HG02798 (cell line): ENCODE measurements at regions not wholly inside any gene's neighbourhood (a gene's known extent, or its start where the extent isn't known, plus 50 kb on each side); places are given as distances from the start of the nearest gene placed in this dataset.

Experiments used
- ATAC-seq: cut with Tn5 transposase; IDR thresholded peaks from one replicate; pipeline ENCODE4 v1.9.1; 2021; ENCODE audit warnings: mild to moderate bottlenecking; ENCODE audit not compliant: unreplicated experiment, poor library complexity

DNA sequence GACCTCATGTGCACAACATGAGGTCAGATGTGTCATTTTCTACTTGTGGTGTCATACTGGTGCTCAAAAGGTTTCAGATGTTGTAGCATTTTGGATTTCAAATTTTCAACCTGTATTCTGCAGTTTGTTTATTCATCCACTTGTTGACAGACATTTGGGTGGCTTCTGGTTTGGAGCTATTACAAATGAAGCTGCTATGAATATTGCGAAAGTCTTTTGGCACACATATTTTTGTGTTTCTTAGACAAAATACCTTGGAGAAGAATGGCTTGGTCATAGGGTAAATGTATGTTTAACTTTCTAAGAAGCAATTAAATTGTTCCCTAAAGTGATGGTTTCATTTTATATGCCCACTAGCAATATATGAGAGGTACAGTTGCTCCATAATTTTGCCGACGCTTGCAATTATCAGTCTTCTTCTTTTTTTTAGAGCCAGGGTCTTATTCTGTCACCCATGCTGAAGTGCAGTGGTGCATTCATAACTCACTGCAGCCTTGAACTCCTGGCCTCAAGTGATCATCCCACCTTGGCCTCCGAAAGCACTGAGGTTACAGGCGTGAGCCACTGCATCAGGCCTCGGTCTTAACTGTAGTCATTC lies 70.7 kb upstream of the TRPC7 start:
- no peak for ATAC-seq

DNA sequence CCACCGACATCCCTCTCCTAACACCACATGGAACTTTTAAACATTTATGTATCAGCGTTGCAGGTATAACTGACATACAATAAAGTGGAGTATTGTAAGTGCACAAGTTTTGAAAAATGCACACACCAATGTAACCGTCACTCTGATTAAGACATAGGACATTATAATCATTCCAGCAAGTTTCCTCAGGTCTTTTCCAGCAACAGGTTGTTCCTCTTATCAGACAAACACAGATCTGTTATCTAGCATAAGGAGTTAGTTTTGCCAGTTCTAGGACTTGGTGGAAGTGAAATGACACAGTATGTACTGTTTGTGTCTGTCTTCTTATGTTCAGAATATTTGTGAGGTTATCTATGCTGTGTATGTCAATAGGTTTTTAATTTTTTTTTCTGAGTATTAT lies 69.5 kb upstream of the TRPC7 start:
- ATAC-seq, result no peak

GRCh38 chr5:136432705-136433104 lies 67.4 kb upstream of the TRPC7 start:
- ATAC-seq, result no peak

GRCh38 chr5:136430081-136430480 lies 64.7 kb upstream of the TRPC7 start:
- ATAC-seq, result no peak

DNA sequence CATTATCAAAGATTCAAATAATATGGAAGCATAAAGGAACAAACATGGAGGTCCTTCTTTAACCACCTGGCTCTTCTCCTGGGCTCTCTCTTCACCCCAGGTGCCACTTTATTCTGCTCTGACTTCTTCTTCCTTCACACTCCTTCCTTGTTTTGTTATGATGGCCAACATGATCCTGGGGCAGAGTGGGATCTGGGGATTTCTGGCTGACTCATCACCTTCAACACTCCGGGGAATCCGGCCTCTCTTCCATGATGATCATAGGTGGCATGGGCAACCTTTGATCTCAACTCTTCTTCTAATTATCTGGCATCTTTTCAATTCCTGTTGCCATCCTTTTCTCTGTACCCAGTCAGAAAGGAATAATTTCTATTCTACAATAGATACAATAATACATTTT lies 62.1 kb upstream of the TRPC7 start:
- no peak for ATAC-seq

DNA sequence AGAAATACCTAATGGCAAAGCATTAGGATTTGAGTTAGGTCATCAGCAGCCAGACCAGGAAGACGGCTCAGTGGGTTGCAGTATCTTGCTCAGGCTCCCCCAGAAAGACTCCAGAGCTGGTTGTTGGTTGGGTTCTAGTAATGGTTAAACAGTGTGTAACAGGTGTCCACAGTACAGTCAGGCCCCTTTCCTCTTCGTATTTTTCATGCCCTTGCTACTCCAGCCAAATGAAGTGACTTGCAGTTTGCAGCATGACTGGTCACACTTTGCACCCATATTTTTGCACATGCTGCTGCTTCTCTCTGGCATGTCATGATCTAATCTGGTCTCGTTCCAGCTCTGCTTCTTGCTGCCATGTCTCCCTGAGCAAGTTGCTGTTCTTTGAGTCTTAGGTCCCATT lies 60.6 kb upstream of the TRPC7 start:
- no peak for ATAC-seq

- peak; percentile 86 for ATAC-seq
Observed at GRCh38 chr5:136424835-136425584, 59.7 kb upstream of the TRPC7 start.

GRCh38 chr5:136423944-136424606 lies 58.7 kb upstream of the TRPC7 start:
- no peak for ATAC-seq

DNA sequence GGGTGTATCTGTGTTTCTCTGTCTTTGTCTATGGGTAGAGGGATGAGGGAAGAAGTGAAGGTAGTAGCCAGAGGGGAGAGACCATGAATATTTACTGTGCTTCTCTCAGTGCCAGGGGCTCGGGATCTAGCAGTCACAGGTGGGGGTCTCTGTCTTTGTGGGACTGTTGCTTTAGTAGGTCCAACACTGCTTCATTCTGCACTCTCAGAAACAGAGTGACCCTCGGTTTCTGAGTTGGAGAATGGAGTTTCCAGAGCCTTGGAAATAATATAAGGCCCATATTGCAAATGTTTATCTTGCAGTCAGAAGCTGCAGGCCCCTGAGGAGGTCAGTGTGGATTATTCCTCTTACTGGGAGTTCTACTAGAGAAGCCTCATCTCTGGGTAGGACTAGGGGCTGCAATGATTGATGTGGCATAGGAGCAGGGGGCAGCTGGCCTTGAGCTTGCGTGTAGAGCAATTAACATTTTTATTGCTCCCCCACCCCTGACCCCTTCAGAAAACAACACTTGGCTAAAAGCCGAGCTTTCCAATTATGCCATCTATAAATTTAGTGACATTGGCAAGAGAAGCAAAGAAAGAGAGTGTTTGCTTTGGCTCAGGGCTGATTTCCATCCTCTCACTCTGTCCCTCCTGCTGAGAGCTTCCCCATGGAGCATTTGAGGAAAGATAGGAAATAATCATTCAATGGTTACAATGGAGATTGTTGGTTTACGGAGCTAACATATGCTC lies 55.0 kb upstream of the TRPC7 start:
- ATAC-seq, result no peak

GRCh38 chr5:136418301-136418700 lies 53.0 kb upstream of the TRPC7 start:
- no peak for ATAC-seq
